ENCODE measurements at regions not wholly inside any gene's neighbourhood (a gene's known extent, or its start where the extent isn't known, plus 50 kb on each side); places are given as distances from the start of the nearest gene placed in this dataset.

DNA sequence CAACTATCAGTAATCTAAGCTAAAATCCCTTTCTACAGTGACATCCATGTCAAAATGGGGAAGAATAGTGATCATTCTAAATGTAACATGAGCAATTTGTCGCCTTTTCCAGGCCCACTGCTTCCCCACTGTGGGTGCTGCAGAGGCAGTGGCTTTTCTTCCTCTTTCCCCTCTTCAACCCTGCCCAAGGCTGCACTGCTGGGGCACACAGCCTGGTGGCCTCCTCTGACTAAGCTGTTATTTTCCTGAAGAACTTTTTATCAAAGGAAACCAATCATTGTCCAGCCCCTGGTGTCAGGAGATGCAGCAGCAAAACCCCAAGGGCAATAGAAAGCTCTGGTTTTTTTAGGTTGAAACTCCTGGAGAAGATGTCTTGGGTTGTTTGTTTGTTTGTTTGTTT is 117.6 kb upstream of the KLF7 start:
- TF ChIP-seq CTCF (IDR thresholded peaks at IDR 0.05; ENCODE audit: poor library complexity) (no peak), EZH2 (IDR thresholded peaks at IDR 0.05; ENCODE audit: borderline replicate concordance) (no peak), EZH2phosphoT487 (IDR thresholded peaks at IDR 0.05; ENCODE audit: low read depth, severe bottlenecking, unreplicated experiment) (no peak)
